Prostate gland (tissue), 2 donors: ENCODE measurements at regions not wholly inside any gene's neighbourhood (a gene's known extent, or its start where the extent isn't known, plus 50 kb on each side); places are given as distances from the start of the nearest gene placed in this dataset.

Experiments used
- DNase-seq: peaks from one replicate; pipeline ENCODE4 v3.0.0-alpha.2; 2019; ENCODE audit warnings: low spot score
- H3K27ac ChIP-seq, 2 donors: fragments of 200-600 bp; sonication (generic); 2 replicates each; pipeline ENCODE4 v1.5.1; 2017 to 2019
- H3K27me3 ChIP-seq: fragments of 200-600 bp; sonication (generic); replicated peaks from 2 replicates; pipeline ENCODE4 v1.5.1; 2019; ENCODE audit not compliant: insufficient read depth
- H3K36me3 ChIP-seq, 2 donors: fragments of 200-600 bp; sonication (generic); 1 replicate in 1 of 2; 2 replicates in 1 of 2; pipeline versions ENCODE4 v1.5.1 to v1.8.1; 2017 to 2019
- H3K4me1 ChIP-seq: fragments of 200-600 bp; sonication (generic); replicated peaks from 2 replicates; pipeline ENCODE4 v1.5.1; 2019
- H3K4me3 ChIP-seq, 2 donors: fragments of 200-600 bp; sonication (generic); 2 replicates each; pipeline ENCODE4 v1.5.1; 2017 to 2019
- H3K9me3 ChIP-seq: fragments of 200-600 bp; sonication (generic); 2 replicates; pipeline ENCODE4 v1.5.1; 2017
- POLR2A ChIP-seq: fragments of 450-650 bp; IDR thresholded peaks from one replicate; pipeline ENCODE4 v1.6.1; 2016; ENCODE audit warnings: antibody characterized with exemption, mild to moderate bottlenecking
- POLR2AphosphoS5 ChIP-seq: sonication (generic); formaldehyde crosslinking; IDR thresholded peaks from one replicate; pipeline ENCODE4 v1.6.1; 2017; ENCODE audit warnings: antibody characterized with exemption
- WGBS: methylation state at CpG from one replicate; pipeline ENCODE4 v1.1.5; 2018; 5-methylcytosine and 5-hydroxymethylcytosine counted together
- intact Hi-C: fragments of 100-400 bp; cut with DNase I; formaldehyde crosslinking; loops from one replicate; pipeline ENCODE4 v1.14.2; 2022
- TF ChIP-seq, protein P1 (sequence below), 4 experiments: fragments of 200-600 bp in 2 of 4; fragments of 450-650 bp in 2 of 4; sonication (generic) in 2 of 4; IDR thresholded peaks; 1 replicate in 3 of 4; 2 replicates in 1 of 4; pipeline ENCODE4 v1.5.1; 2016 to 2019; ENCODE audit warnings: antibody characterized with exemption in 4 of 4, mild to moderate bottlenecking in 2 of 4, moderate library complexity in 2 of 4

DNA sequence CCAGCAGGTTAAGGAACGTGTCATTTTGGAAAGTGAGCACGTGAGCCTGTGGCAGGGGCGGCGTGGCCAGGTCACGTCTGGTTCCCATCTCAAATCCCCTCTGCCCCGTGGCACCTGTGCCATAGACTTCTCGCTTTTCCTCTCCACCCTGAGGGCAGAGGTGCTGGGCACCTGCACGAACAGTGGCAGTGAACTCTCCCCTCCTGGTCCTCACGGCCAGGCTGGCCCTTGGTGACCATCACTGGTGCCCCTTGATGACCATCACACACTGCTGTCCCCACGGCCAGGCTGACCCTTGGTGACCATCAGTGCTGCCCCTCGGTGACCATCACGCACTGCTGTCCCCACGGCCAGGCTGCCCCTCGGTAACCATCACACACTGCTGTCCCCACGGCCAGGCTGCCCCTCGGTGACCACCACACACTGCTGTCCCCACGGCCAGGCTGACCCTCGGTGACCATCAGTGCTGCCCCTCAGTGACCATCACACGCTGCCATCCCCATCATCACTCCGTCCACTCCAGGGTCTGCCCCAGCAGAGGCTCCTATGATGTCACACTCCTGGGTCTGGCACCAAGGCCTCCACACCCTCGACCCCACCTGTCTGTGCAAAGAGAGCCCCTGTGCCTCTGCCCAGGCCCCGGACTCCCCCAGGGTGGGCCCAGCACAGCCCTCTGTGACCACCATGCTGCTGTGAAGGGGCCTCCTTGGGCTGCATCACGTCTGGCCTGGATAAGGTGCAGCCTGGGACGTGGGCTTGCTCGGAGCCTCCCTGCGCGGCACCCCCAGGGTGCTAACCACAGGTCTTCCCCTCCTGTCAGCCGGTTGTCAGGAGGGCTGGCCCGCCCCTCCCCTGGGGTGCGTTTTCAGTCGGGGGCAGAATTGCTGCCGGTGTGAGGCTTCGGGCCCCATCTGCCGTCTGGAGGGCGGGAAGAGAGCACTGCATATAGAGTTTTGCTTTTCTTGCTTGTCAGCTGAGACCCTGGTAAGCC lies 738.6 kb downstream of the BRD1 start:
- Histone ChIP-seq H3K9me3 (no peaks in the 10 kb centered on the region), H3K4me3 (no peak overlapping the region), H3K27me3 (peaks cover 25% of the 10 kb centered on the region), H3K27ac (no peak overlapping the region), H3K4me1 (no peaks in the 10 kb centered on the region), H3K36me3 (no peaks in the 10 kb centered on the region)
- intact Hi-C loops, result no loop called here
- 78% methylated on average over 35 of the region's 35 CpGs for WGBS
- TF ChIP-seq, protein P1, sequence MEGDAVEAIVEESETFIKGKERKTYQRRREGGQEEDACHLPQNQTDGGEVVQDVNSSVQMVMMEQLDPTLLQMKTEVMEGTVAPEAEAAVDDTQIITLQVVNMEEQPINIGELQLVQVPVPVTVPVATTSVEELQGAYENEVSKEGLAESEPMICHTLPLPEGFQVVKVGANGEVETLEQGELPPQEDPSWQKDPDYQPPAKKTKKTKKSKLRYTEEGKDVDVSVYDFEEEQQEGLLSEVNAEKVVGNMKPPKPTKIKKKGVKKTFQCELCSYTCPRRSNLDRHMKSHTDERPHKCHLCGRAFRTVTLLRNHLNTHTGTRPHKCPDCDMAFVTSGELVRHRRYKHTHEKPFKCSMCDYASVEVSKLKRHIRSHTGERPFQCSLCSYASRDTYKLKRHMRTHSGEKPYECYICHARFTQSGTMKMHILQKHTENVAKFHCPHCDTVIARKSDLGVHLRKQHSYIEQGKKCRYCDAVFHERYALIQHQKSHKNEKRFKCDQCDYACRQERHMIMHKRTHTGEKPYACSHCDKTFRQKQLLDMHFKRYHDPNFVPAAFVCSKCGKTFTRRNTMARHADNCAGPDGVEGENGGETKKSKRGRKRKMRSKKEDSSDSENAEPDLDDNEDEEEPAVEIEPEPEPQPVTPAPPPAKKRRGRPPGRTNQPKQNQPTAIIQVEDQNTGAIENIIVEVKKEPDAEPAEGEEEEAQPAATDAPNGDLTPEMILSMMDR (IDR thresholded peaks at IDR 0.05), result no peak
- no peak for TF ChIP-seq POLR2AphosphoS5
- no peak for TF ChIP-seq POLR2A
- DNase-seq, result no peak

DNA sequence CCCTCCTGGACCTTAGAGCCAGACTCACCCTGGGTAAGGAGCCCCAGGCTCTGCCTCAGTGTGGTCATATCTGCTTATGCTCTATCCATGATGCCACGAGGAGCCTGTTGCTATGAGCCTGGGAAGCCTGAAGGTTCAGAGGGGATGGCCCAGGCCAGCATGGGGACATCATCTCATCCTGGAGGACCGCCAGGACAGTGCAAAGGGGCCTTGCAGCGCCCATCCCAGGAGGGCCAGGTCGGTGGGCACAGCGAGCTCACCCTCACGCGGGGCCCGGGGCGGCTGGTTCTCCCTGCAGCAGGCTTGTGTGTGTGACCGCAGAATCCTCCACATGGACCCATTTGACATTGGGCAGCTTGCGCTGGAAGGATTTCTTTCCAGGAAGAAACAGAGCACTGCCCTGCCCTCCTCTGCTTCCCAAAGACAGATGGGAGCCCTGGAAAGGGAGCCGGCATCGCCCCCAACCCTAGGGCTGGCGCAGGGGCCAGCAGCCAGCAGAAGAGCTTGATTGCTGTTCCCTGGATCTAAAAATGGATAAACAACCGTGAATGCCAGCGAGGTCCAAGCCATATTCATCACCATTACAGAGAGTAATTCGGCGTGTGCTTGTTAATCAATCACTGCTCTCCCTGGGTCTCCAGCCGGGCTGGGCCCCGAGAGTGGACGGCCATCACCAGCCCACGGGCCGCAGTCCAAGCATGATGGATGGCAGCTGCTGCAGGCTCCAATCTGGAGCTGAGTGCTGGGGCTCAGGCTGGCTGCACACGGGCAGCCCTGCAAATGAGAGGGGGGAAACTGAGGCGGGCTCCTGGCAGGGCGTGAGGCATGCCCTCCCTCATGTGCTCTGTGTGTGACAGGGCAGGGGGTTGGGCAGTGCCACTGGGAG lies 739.7 kb downstream of the BRD1 start:
- 73% methylated on average over 26 of the region's 26 CpGs for WGBS
- H3K9me3 ChIP-seq, result no peaks in the 10 kb centered on the region
- TF ChIP-seq POLR2A (no peak), POLR2AphosphoS5 (no peak)
- TF ChIP-seq, protein P1 (IDR thresholded peaks at IDR 0.05), result no peak
- no peaks in the 10 kb centered on the region for H3K4me1 ChIP-seq
- no peak for DNase-seq
- peaks cover 19% of the 10 kb centered on the region for H3K27me3 ChIP-seq
- intact Hi-C loops, result no loop called here
- H3K27ac ChIP-seq, result no peak overlapping the region
- H3K36me3 ChIP-seq, result no peaks in the 10 kb centered on the region
- no peak overlapping the region for H3K4me3 ChIP-seq

DNA sequence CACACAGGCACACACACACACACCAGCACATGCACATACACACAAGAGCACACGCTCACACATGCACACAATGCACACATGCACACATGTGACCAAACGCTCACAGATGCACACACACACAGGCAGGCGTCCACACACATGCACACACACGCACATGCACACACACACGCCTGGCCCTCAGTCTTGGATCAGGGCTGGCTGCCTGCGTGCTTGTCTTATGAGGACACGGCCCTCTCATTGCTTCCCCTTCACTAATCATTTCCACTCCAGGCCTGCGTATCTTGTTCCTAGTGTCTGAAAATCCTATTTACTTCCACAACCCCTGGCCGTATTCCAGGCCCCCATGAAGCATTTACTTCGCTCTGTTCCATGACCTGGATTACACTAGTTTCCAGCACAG lies 740.5 kb downstream of the BRD1 start:
- TF ChIP-seq, protein P1 (IDR thresholded peaks at IDR 0.05), result no peak
- TF ChIP-seq POLR2A (no peak), POLR2AphosphoS5 (no peak)
- intact Hi-C loops, result no loop called here
- WGBS, result 51% methylated on average over 10 of the region's 10 CpGs

DNA sequence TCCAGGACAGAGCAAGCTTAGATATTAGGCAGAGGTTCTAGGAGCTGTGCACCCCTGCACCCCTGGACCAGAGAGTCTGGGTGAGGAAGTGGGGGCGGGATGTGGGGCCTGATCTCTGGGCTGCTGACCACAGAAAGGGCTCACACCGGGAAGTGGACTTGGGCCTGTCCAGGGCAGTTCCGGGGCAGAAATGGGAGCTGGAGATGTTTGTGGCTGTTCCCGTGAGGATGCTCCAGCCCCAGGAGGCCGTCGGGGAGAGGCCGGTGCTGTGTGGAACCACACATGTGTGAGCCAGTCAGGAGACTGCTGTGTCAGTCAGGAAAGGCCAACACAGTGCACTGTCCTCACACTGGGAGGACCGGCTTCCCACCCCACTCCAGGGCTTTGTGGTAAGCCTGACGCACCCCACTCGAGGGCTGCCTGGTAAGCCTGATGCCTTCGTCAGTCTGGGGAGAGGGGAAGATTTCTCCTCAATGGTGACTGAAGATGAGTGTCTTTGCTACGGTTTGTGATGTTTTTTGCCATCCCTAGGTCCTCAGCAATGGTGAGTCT lies 741.0 kb downstream of the BRD1 start:
- TF ChIP-seq POLR2A (no peak), POLR2AphosphoS5 (no peak)
- TF ChIP-seq, protein P1 (IDR thresholded peaks at IDR 0.05), result no peak
- no peak overlapping the region for H3K27ac ChIP-seq
- peaks cover 15% of the 10 kb centered on the region for H3K27me3 ChIP-seq
- no peaks in the 10 kb centered on the region for H3K4me1 ChIP-seq
- 78% methylated on average over 12 of the region's 12 CpGs for WGBS
- DNase-seq, result no peak
- no peaks in the 10 kb centered on the region for H3K9me3 ChIP-seq
- H3K36me3 ChIP-seq, result no peaks in the 10 kb centered on the region
- intact Hi-C loops, result no loop called here
- H3K4me3 ChIP-seq, result no peak overlapping the region

More for the DNA sequence above, 740.5 kb downstream of the BRD1 start:
- Histone ChIP-seq H3K36me3 (no peaks in the 10 kb centered on the region), H3K27ac (no peak overlapping the region), H3K4me3 (no peak overlapping the region), H3K4me1 (no peaks in the 10 kb centered on the region), H3K9me3 (no peaks in the 10 kb centered on the region), H3K27me3 (peaks cover 16% of the 10 kb centered on the region)
- DNase-seq, result no peak
